ENCODE measurements at regions not wholly inside any gene's neighbourhood (a gene's known extent, or its start where the extent isn't known, plus 50 kb on each side); places are given as distances from the start of the nearest gene placed in this dataset.

- Histone ChIP-seq H3K36me3 (ENCODE audit: control insufficient read depth in 2 of 3, insufficient read depth in 3 of 3, low read length in 3 of 3) (no peaks in the 10 kb centered on the region), H3K9me3 (ENCODE audit: control insufficient read depth in 2 of 3, low read length in 3 of 3) (no peaks in the 10 kb centered on the region), H3K4me3 (ENCODE audit: low read length) (no peak overlapping the region), H3K4me1 (ENCODE audit: control insufficient read depth in 2 of 2, insufficient read depth in 2 of 2, low read length in 2 of 2) (no peaks in the 10 kb centered on the region), H3K27ac (ENCODE audit: low read depth, low read length) (no peak overlapping the region), H3K27me3 (ENCODE audit: control insufficient read depth in 2 of 2, insufficient read depth in 2 of 2, low read length in 2 of 2) (no peaks in the 10 kb centered on the region)
- H3K4me1 Mint-ChIP-seq: peaks cover 0 to 22% (median 0%) of the 10 kb centered on the region in 7 donors
- ATAC-seq (no peak), DNase-seq (no peak)
- CTCF ChIA-PET: no interaction called here
- H3K4me3 Mint-ChIP-seq: no peak overlapping the region
- intact Hi-C loops (cut with micrococcal nuclease): no loop called here
- peaks cover 0 to 5% (median 3%) of the 10 kb centered on the region in 11 donors for H3K9me3 Mint-ChIP-seq
- no peak overlapping the region for H3K27ac Mint-ChIP-seq
- no peaks in the 10 kb centered on the region for H3K27me3 Mint-ChIP-seq
- POLR2A ChIA-PET: no interaction called here
- H3K36me3 Mint-ChIP-seq: peaks cover 5 to 21% (median 12%) of the 10 kb centered on the region in 5 donors
These were observed 90.4 kb downstream of the NUP35 start for GRCh38 chr2:183214680-183215079.

DNA sequence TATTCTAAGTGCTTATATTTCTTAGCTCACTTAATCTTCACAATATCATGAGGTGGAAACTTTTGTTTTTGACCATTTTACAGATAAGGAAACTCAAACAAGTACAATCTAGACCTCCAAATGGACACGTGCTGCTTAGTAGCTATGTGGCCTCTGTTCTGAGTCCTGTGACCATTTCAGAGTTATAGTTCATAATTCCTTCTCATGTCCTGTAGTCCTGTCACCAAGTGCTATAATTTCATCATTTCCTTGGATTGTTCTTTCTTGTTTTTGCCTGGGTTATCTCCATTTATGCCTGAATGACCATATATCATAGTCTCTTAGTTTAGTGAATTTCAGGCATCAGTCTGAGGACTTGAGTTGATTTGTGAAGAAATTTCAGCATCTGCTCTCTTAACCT is 91.7 kb downstream of the NUP35 start:
- ChIA-PET POLR2A (no interaction called here), CTCF (no interaction called here)
- Histone ChIP-seq H3K4me3 (ENCODE audit: low read length) (no peak overlapping the region), H3K27me3 (ENCODE audit: control insufficient read depth in 2 of 2, insufficient read depth in 2 of 2, low read length in 2 of 2) (no peaks in the 10 kb centered on the region), H3K9me3 (ENCODE audit: control insufficient read depth in 2 of 3, low read length in 3 of 3) (no peaks in the 10 kb centered on the region), H3K27ac (ENCODE audit: low read depth, low read length) (no peak overlapping the region), H3K36me3 (ENCODE audit: control insufficient read depth in 2 of 3, insufficient read depth in 3 of 3, low read length in 3 of 3) (no peaks in the 10 kb centered on the region), H3K4me1 (ENCODE audit: control insufficient read depth in 2 of 2, insufficient read depth in 2 of 2, low read length in 2 of 2) (no peaks in the 10 kb centered on the region)
- no peaks in the 10 kb centered on the region for H3K9me3 Mint-ChIP-seq
- no peaks in the 10 kb centered on the region for H3K27me3 Mint-ChIP-seq
- no peak overlapping the region for H3K27ac Mint-ChIP-seq
- H3K4me1 Mint-ChIP-seq: peaks cover 0 to 22% (median 0%) of the 10 kb centered on the region in 7 donors
- intact Hi-C loops (cut with micrococcal nuclease): no loop called here
- ATAC-seq (no peak), DNase-seq (no peak)
- peaks cover 0 to 15% (median 4%) of the 10 kb centered on the region in 5 donors for H3K36me3 Mint-ChIP-seq
- H3K4me3 Mint-ChIP-seq: no peak overlapping the region

- H3K4me1 ChIP-seq (ENCODE audit: control insufficient read depth in 2 of 2, insufficient read depth in 2 of 2, low read length in 2 of 2): no peaks in the 10 kb centered on the region
- no peak overlapping the region for H3K4me3 ChIP-seq (ENCODE audit: low read length)
- POLR2A ChIA-PET: no interaction called here
- H3K36me3 Mint-ChIP-seq: peaks cover 0 to 16% (median 4%) of the 10 kb centered on the region in 5 donors
- H3K27me3 Mint-ChIP-seq: no peaks in the 10 kb centered on the region
- no peak overlapping the region for H3K27ac Mint-ChIP-seq
- CTCF ChIA-PET: no interaction called here
- H3K9me3 Mint-ChIP-seq: peaks cover 0 to 5% (median 0%) of the 10 kb centered on the region in 11 donors
- no peak for ATAC-seq
- no peak overlapping the region for H3K27ac ChIP-seq (ENCODE audit: low read depth, low read length)
- DNase-seq: no peak
- no peaks in the 10 kb centered on the region for H3K36me3 ChIP-seq (ENCODE audit: control insufficient read depth in 2 of 3, insufficient read depth in 3 of 3, low read length in 3 of 3)
- H3K9me3 ChIP-seq (ENCODE audit: control insufficient read depth in 2 of 3, low read length in 3 of 3): no peaks in the 10 kb centered on the region
- intact Hi-C loops (cut with micrococcal nuclease): no loop called here
- no peaks in the 10 kb centered on the region for H3K27me3 ChIP-seq (ENCODE audit: control insufficient read depth in 2 of 2, insufficient read depth in 2 of 2, low read length in 2 of 2)
- peaks cover 0 to 1% (median 0%) of the 10 kb centered on the region in 7 donors for H3K4me1 Mint-ChIP-seq
- H3K4me3 Mint-ChIP-seq: no peak overlapping the region
These were observed 95.6 kb downstream of the NUP35 start for GRCh38 chr2:183219888-183220287.

DNA sequence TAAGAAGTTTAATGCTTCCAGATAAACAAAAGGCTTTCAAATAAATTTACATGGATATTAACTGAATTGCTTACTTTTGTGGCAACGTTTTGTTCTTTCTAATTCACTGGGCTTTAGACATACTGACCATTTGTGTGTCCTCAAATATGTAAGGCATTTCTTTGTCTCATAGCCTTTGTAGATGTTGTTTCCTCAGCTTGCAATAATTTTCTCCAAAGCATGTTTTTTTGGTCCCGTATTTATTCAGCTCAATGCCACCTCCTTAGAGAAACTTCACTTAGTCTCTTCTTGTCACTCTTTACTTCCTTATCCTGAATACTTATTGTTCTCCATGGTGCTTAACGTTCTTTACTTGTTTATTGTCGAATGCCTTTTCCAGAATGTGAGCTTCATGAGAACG is 98.5 kb downstream of the NUP35 start:
- Histone ChIP-seq H3K27me3 (ENCODE audit: control insufficient read depth in 2 of 2, insufficient read depth in 2 of 2, low read length in 2 of 2) (no peaks in the 10 kb centered on the region), H3K4me1 (ENCODE audit: control insufficient read depth in 2 of 2, insufficient read depth in 2 of 2, low read length in 2 of 2) (no peaks in the 10 kb centered on the region), H3K36me3 (ENCODE audit: control insufficient read depth in 2 of 3, insufficient read depth in 3 of 3, low read length in 3 of 3) (no peaks in the 10 kb centered on the region), H3K9me3 (ENCODE audit: control insufficient read depth in 2 of 3, low read length in 3 of 3) (no peaks in the 10 kb centered on the region), H3K27ac (ENCODE audit: low read depth, low read length) (no peak overlapping the region), H3K4me3 (ENCODE audit: low read length) (no peak overlapping the region)
- ChIA-PET POLR2A (no interaction called here), CTCF (no interaction called here)
- Mint-ChIP-seq H3K36me3 (peaks cover 0 to 20% (median 10%) of the 10 kb centered on the region in 5 donors), H3K27me3 (no peaks in the 10 kb centered on the region), H3K4me1 (no peaks in the 10 kb centered on the region), H3K27ac (no peak overlapping the region), H3K9me3 (peaks cover 0 to 10% (median 0%) of the 10 kb centered on the region in 11 donors), H3K4me3 (no peak overlapping the region)
- intact Hi-C loops (cut with micrococcal nuclease): no loop called here
- no peak for DNase-seq
- ATAC-seq: no peak

DNA sequence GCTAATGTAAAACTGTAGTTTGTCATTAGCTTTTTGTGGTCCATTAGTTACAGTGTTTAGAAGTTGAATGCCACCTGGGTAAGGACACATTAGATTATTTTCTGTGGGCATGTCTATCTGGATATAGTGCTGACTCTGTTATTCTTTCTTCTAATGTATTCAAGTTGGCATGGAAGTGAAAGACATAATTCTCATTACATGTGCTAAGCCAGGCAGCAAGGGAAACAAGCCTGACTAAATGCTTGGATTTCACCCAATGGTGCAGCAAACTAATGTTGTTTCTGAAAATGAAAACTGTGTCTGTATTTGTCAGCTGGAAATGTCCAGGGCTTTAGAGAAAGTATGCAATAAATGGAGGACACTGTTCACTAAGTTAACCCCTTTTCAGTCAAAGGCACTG is 100.7 kb downstream of the NUP35 start:
- no peak overlapping the region for H3K4me3 Mint-ChIP-seq
- CTCF ChIA-PET: no interaction called here
- intact Hi-C loops (cut with micrococcal nuclease): no loop called here

DNA sequence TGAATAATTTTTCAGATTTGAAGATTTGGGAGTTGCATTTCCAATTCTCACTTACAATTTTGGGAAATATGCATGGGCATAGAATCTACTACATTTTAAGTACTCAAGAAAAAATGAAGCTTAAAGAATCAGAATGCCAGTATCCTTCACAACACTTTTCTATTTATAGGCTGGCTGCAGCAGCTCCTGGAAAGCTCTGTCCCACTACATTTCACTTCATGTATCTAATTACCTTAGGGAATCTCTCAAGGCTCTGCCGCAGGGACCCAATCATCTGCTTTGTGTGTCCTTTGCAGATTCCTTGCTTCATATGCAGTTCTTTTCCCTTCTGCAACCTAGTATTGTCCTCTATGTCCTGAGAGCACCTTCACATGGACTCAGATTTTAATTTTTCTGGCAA is 102.9 kb downstream of the NUP35 start:
- intact Hi-C loops (cut with micrococcal nuclease): no loop called here
- Mint-ChIP-seq H3K4me1 (no peaks in the 10 kb centered on the region), H3K27me3 (no peaks in the 10 kb centered on the region), H3K27ac (no peak overlapping the region), H3K4me3 (no peak overlapping the region), H3K36me3 (peaks cover 0 to 13% (median 9%) of the 10 kb centered on the region in 5 donors), H3K9me3 (peaks cover 0 to 10% (median 0%) of the 10 kb centered on the region in 11 donors)
- H3K4me3 ChIP-seq (ENCODE audit: low read length): no peak overlapping the region
- H3K9me3 ChIP-seq (ENCODE audit: control insufficient read depth in 2 of 3, low read length in 3 of 3): no peaks in the 10 kb centered on the region
- DNase-seq (no peak), ATAC-seq (no peak)
- no peaks in the 10 kb centered on the region for H3K27me3 ChIP-seq (ENCODE audit: control insufficient read depth in 2 of 2, insufficient read depth in 2 of 2, low read length in 2 of 2)
- H3K4me1 ChIP-seq (ENCODE audit: control insufficient read depth in 2 of 2, insufficient read depth in 2 of 2, low read length in 2 of 2): no peaks in the 10 kb centered on the region
- H3K36me3 ChIP-seq (ENCODE audit: control insufficient read depth in 2 of 3, insufficient read depth in 3 of 3, low read length in 3 of 3): no peaks in the 10 kb centered on the region
- H3K27ac ChIP-seq (ENCODE audit: low read depth, low read length): no peak overlapping the region
- ChIA-PET POLR2A (no interaction called here), CTCF (interaction anchor here (1.1 kb wide), 1 partner anchor 21 kb away, joined by 4 read pairs; no protein-coding TSS in a partner anchor)

More for the DNA sequence above, 100.7 kb downstream of the NUP35 start:
- POLR2A ChIA-PET: no interaction called here
- Mint-ChIP-seq H3K9me3 (peaks cover 0 to 10% (median 0%) of the 10 kb centered on the region in 11 donors), H3K4me1 (no peaks in the 10 kb centered on the region), H3K27me3 (no peaks in the 10 kb centered on the region), H3K27ac (no peak overlapping the region), H3K36me3 (peaks cover 0 to 20% (median 10%) of the 10 kb centered on the region in 5 donors)
- no peaks in the 10 kb centered on the region for H3K9me3 ChIP-seq (ENCODE audit: control insufficient read depth in 2 of 3, low read length in 3 of 3)
- H3K27ac ChIP-seq (ENCODE audit: low read depth, low read length): no peak overlapping the region
- no peak for ATAC-seq
- H3K36me3 ChIP-seq (ENCODE audit: control insufficient read depth in 2 of 3, insufficient read depth in 3 of 3, low read length in 3 of 3): no peaks in the 10 kb centered on the region
- no peak overlapping the region for H3K4me3 ChIP-seq (ENCODE audit: low read length)
- no peaks in the 10 kb centered on the region for H3K27me3 ChIP-seq (ENCODE audit: control insufficient read depth in 2 of 2, insufficient read depth in 2 of 2, low read length in 2 of 2)
- DNase-seq: no peak
- H3K4me1 ChIP-seq (ENCODE audit: control insufficient read depth in 2 of 2, insufficient read depth in 2 of 2, low read length in 2 of 2): no peaks in the 10 kb centered on the region

DNA sequence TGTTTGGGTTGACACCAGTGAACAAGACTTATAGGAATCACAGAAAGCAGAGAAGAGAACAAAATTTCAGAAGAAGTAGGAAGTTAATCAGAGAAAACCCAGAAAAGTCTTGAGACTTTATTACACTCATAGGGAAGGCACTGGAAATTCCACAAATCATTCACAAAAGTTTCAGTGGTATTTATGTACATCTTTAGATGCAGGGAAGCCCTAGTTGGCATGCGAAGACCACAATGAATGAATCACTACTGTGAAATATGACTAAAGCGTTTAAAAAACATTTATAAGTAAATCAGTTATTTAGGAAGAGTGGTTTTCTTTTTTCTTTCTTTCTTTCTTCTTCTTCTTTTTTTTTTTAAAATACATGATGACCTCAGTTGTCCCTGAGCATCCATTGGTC is 105.1 kb downstream of the NUP35 start:
- H3K36me3 ChIP-seq (ENCODE audit: control insufficient read depth in 2 of 3, insufficient read depth in 3 of 3, low read length in 3 of 3): no peaks in the 10 kb centered on the region
- POLR2A ChIA-PET: no interaction called here
- intact Hi-C loops (cut with micrococcal nuclease): no loop called here
- no peaks in the 10 kb centered on the region for H3K27me3 ChIP-seq (ENCODE audit: control insufficient read depth in 2 of 2, insufficient read depth in 2 of 2, low read length in 2 of 2)
- Mint-ChIP-seq H3K9me3 (peaks cover 0 to 6% (median 0%) of the 10 kb centered on the region in 11 donors), H3K4me1 (no peaks in the 10 kb centered on the region), H3K27ac (no peak overlapping the region), H3K27me3 (no peaks in the 10 kb centered on the region), H3K4me3 (no peak overlapping the region), H3K36me3 (peaks cover 0 to 12% (median 6%) of the 10 kb centered on the region in 5 donors)
- DNase-seq: no peak
- ATAC-seq: no peak
- H3K4me1 ChIP-seq (ENCODE audit: control insufficient read depth in 2 of 2, insufficient read depth in 2 of 2, low read length in 2 of 2): no peaks in the 10 kb centered on the region
- no peak overlapping the region for H3K4me3 ChIP-seq (ENCODE audit: low read length)
- CTCF ChIA-PET: no interaction called here
- H3K9me3 ChIP-seq (ENCODE audit: control insufficient read depth in 2 of 3, low read length in 3 of 3): no peaks in the 10 kb centered on the region
- no peak overlapping the region for H3K27ac ChIP-seq (ENCODE audit: low read depth, low read length)

Measured in naive thymus-derived CD4-positive, alpha-beta T cell (primary cell).